Stimulated activated CD8-positive, alpha-beta memory T cell treated with anti-CD3 and anti-CD28 coated beads, Interleukin-4, amount 100 ng/mL, for 24 hours (primary cell): ENCODE measurements at regions not wholly inside any gene's neighbourhood (a gene's known extent, or its start where the extent isn't known, plus 50 kb on each side); places are given as distances from the start of the nearest gene placed in this dataset.

ENCODE experiments used
- DNase-seq: peaks from one replicate; pipeline ENCODE4 v3.0.0-alpha.2; 2020; ENCODE audit warnings: low read depth

DNA sequence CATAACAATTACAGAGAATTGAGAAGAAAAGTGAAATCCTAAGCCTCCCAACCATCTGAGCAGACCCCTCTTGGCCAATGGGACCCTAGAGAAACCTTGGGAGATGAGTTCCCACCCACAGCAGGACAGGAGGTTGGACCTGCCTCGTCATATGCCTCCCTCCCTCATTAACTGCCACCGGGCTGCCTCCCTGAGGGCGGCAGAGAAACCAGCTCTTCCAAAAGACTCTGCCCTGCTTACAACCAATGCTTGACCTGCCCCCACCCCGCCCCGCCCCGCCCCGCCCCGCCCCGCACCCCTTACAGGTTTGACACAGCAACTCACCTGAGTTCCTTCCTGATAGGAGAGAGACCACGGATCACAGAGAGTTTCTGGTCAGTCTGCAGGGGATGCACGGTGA is 86.1 kb downstream of the ADRA2C start:
- no peak for DNase-seq

DNA sequence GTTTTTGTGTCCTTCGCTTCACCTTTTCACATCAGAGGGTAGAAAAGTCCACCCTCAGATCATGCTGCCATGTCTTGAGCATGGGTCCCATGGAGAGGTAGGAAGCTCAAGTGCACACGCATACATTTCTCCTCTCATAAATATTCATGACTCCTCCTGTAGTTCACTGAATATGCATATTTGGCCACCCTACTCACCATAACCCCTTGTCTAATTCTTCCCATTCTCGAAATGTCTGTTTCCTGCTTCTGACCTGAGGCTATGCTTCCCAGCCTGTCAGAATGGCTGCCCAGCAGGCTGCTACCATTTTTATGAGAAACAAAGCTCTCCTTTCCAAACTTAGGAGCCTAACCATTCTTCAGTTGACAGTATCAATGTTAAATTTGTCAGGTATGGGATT is 86.5 kb downstream of the ADRA2C start:
- DNase-seq = no peak

- DNase-seq = no peak
Measured at GRCh38 chr4:3853388-3854035, 87.3 kb downstream of the ADRA2C start.

GRCh38 chr4:3854661-3855060 is 88.5 kb downstream of the ADRA2C start:
- DNase-seq = no peak

DNA sequence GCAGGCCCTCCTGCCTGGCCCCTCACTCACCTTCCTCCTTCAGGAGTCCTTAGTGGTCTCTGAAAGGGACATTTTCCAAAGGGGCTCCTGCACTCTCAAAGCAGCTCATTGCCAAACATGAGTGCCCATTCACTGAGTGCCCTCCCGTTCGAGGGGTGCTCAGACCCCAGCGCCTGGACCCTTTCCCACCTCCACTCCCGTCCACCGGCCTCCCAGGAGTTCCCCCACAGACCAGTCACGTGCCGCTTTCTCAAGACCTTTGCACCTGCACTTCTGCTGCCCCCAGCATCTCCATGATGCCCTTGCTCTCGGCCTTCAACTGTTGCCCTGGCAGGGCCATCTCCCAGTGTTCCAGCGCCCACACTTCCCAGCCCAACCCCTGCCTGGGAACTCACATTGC is 89.5 kb downstream of the ADRA2C start:
- DNase-seq = no peak

- DNase-seq = no peak
Measured at GRCh38 chr4:3856604-3857204, 90.5 kb downstream of the ADRA2C start.

GRCh38 chr4:3857269-3857926 is 91.2 kb downstream of the ADRA2C start:
- DNase-seq = no peak

GRCh38 chr4:3858046-3858730 is 92.0 kb downstream of the ADRA2C start:
- DNase-seq = no peak

DNA sequence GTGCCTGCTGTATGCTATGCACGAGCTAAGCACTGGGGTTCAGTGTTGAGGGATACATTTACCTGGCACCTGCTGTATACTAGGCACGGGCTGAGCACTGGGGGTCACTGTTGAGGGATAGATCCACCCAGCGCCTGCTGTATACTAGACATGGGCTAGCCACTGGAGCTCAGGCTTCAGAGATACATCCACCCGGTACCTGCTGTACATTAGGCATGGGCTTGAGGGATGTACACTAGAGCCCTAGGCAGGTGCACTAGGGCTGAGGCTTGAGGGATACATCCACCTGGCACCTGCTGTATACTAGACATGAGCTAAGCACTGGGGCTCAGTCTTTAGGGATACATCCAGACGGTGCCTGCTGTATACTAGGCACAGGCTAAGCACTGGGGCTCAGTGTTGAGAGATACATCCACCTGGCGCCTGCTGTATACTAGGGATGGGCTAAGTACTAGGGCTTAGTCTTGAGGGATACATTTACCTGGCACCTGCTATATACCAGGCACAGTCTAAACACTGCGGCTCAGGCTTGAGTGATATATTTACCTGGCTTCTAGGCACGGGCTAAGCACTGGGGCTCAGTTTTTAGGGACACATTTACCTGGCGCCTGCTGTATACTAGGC is 92.7 kb downstream of the ADRA2C start:
- DNase-seq = no peak

- DNase-seq = no peak
Measured at GRCh38 chr4:3859571-3859970, 93.4 kb downstream of the ADRA2C start.

DNA sequence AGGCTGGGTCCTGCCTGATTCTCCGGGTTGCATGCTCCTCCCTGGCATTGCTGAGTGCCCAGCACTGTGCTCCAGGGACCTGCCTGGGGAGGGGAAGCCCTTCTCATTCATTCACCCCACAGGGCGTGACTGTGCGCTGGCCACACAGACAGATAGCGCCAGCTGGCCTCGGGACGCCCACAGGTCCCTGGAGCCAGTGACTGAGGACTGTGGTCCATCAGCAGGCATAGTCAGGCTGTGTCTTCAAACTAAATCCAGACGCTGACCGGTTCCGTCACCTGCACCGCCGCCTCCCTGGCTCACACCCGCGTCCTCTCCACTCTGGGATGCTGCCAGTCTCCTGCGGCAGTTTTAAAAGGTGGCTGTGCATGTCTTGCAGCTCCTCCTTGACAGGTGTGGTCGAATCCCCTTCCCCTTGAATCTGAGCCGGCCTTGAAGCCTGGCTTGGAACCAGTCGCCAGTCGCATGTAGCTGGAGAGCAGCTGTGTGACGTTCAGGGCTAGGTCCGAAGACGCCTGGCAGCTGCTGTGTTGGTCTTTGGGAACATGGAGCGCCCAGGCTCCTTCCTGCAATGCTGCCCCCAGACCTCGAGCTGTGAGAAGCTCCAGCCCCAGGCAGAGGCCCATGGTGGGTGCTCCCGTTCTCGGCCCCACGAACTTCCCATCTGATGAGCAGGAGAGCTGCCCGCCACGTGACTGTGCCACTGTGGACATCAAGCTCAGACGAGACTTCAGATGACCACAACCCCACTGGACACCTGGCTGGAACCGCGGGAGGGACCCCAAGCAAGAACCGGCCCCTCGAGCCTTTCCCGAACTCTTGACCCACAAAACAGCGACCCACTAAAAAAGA is 94.1 kb downstream of the ADRA2C start:
- no peak for DNase-seq

GRCh38 chr4:3860913-3861636 is 94.9 kb downstream of the ADRA2C start:
- no peak for DNase-seq

- no peak for DNase-seq
Measured at GRCh38 chr4:3861720-3862639, 95.8 kb downstream of the ADRA2C start.

GRCh38 chr4:3862640-3863420 is 96.6 kb downstream of the ADRA2C start:
- DNase-seq = no peak

- no peak for DNase-seq
Measured at GRCh38 chr4:3863841-3864741, 97.9 kb downstream of the ADRA2C start.

DNA sequence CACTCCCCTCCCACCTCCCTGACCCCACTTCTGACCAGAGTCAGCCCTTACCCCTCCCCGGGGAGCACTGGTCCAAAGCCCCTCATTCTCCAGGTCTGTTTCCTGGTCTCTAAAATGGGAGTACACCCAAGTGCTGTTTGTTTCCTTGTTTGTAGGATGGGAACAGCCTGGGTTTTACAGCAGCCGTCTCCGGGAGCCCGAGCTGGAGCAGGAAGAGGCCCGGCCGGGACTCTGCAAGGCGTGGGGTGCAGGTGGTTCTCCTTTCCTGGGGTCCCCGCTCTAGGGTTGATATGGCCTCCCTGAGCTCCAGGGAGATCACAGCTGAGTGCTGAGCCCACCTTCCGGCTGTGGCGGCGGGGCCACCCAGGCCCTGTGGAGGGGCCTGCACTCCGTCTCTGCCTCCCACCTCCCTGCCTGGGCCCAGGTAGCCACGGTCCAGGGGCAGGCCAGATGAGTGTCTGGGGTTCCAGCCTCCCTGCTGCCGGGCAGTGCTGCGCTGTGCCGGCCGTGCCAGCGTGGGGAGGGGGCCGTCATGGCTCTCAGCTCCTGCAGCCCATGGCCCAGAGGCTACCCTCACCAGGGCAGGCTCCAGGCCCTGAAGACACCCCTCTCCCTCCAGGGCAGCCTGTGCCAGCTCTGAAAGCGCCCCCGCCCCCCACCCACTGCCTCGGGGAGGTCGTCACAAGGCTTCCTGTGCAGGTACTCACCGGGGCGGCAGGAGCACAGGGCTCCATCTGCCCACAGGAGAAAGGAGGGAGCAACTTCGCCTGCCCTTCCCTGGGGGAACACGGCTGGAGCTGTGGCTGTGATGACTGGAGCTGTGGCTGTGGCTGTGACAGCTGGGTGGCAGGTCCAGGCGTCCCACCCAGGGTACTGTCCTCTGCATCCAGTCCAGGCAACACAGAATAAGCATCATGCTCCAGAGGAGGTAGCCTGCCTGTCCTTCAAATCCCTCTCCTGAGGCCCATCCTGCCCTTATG is 98.8 kb downstream of the ADRA2C start:
- DNase-seq = no peak
